Mesenteric fat pad (tissue), 1 donor: ENCODE measurements at regions not wholly inside any gene's neighbourhood (a gene's known extent, or its start where the extent isn't known, plus 50 kb on each side); places are given as distances from the start of the nearest gene placed in this dataset.
"Not testable (repeated sequence)": the region's sequence is repeated elsewhere in the genome, so short reads cannot be mapped to it uniquely, and the experiment has no call there.

Experiments
- DNase-seq: peaks from one replicate; pipeline ENCODE4 v3.0.0-alpha.2; 2020; ENCODE audit warnings: low spot score
- donor health status: DM: yes; HTN: yes; CAD: no.

GRCh38 chr5:14948383-14948782 is 76.8 kb upstream of the ANKH start:
- no peak for DNase-seq

DNA sequence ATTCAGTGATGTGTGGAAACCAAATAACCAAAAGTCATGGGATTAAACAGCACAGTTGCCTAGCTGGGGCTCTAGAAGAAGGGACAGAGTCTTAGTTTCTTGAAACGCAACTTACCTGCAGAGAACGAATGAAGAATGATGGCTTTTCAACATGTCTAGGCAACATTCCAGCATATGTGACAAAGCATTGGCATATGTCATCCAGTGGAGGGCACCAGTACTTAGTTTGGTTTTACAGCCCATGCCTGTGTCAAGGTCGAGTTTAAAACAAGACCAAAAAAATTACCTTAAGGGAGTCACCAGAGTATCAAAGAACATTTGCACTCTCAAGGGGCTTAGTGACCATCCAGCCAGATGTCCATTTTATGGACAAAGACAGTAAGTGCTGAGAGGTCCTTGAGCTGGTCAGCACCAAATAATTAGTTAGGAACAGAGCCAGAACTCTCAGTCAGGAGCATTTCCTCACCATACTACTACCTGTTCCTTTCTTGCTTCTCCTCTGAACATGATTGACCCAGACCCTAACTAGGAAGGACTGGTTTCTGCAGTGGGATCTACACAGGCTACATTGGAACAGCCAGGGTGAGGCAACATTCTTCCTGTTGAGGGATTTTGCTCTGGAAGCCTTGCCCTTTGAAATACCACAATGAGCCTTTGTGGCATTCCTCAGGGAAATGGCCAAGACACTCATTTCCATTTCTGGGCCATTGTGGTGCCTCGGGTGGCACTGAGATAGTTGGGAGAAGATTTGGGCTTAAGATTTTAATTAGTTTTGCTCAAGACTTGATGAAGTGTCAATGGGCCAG is 75.4 kb upstream of the ANKH start:
- no peak for DNase-seq

GRCh38 chr5:14945450-14945849 is 73.9 kb upstream of the ANKH start:
- no peak for DNase-seq

DNA sequence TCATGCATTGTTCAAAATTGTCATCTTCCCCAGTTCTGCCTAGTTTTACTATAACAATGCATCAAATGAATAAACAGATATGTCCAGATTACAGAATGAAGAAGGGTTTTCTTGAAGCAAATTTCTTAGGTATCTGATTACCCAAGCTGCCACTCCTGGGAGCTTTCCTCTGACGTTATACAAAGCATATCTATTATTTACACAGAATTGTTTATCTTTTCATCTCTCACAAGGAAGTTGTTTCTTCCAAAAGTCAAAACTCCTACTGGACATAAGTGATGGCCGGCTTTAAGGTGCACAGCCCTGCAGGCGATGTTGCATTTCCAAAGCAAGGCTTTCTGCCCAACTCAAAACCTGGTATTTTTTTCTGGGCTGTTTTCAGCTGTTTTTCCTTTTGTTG is 73.4 kb upstream of the ANKH start:
- no peak for DNase-seq

- DNase-seq: no peak
Measured at GRCh38 chr5:14944350-14944739, 72.8 kb upstream of the ANKH start.

GRCh38 chr5:14942212-14942611 is 70.6 kb upstream of the ANKH start:
- DNase-seq: no peak

GRCh38 chr5:14937254-14937653 is 65.7 kb upstream of the ANKH start:
- no peak for DNase-seq

GRCh38 chr5:14936588-14936987 is 65.0 kb upstream of the ANKH start:
- DNase-seq: no peak

DNA sequence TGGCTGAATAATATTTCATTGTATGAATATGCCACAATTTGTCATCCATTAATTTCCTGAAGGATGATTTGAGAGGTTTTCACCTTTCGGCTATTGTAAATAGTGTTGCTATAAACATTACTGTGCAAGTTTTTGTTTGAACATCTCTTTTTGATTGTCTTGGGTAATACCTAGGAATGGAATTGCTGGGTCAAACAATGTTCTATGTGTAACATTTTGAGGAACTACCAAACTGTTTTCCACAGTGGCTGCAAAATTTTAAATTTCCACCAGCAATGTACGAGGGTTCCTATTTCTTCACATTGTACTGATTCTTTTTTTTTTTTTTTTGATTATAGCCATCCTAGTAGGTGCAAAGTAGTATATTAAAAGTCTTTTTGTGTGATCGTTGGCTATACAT is 63.8 kb upstream of the ANKH start:
- no peak for DNase-seq

- no peak for DNase-seq
Measured at GRCh38 chr5:14932902-14933469, 61.4 kb upstream of the ANKH start.

DNA sequence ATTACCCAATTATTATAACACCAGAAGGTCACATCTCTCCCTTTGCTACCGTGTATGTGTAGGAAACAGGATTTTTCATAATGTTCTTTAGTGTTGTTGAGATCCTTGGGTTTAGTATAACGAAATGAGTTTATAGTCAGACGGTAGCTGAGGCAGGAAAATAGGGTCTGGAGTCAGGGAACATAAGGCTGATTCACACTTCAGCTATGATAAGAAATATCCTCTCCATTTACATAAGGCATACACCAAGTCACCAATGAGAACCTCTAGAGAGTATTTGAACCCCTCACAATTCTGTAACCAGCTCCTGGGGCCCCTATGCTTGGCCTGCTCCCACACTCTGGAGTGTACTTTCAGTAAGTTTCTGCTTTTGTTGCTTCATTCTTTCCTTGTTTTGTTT is 58.9 kb upstream of the ANKH start:
- DNase-seq: no peak

GRCh38 chr5:14929293-14930065 is 57.9 kb upstream of the ANKH start:
- DNase-seq: no peak

DNA sequence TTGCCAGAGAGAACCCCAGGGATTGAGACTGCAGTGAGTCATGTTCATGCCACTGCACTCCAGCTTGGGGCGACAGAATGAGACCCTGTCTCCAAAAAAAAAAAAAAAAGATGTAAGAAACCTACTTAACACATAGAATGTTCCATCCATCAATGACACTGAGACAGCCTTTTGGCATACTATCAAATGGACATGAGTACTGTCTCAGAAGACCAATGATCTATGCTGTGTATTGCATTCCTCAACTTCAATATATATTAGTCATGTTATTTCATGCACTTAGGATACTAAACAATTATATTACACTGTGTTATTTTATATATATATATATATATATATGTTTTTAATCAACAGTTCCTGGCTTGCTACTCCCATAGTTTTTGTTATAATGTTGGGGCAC is 57.1 kb upstream of the ANKH start:
- no peak for DNase-seq

DNA sequence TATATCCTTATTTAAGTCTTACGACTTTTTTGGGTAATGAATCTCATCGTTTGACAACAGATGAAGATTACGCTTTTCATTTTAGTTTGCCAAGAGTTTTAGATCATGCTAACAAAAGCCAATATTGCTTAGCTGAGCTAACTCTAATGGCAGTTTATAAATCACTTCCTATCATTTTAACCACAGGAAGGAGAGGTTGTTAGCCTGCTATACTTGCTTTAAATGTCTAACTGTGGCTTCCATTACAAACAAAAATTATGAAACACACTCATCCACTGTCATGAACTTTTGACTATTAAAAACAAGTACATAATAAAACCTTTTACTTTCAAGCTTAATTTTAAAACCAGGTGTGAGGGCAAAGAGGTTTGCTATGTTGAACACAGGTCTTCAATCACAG is 53.7 kb upstream of the ANKH start:
- DNase-seq: no peak

- not testable (repeated sequence) for DNase-seq
Measured at GRCh38 chr5:14922952-14923351, 51.4 kb upstream of the ANKH start.

DNA sequence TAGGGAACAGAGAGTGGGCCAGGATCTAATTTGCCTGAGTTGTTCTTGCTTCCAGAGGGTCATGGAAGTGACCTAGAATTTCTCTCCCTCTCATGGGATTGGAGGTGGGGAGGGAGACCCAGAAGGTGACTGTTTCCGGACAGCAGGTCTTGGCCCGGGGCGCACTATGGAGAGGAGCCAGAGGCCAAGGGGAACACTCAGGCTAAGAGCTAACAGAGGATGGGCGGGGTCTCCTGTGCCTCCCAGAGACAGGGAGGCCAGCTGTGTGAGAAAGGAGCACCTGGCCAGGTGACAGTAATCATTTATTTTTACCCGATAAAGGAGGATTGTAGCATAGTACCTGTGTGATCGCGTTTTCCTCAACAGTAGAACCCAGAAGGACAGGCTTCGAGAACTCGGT is 50.9 kb upstream of the ANKH start:
- no peak for DNase-seq
